K562 (cell line): ENCODE measurements at regions not wholly inside any gene's neighbourhood (a gene's known extent, or its start where the extent isn't known, plus 50 kb on each side); places are given as distances from the start of the nearest gene placed in this dataset.
"Not testable (repeated sequence)": the region's sequence is repeated elsewhere in the genome, so short reads cannot be mapped to it uniquely, and the experiment has no call there.

Source experiments
- ATAC-seq: fragments of 200-7000 bp; cut with Tn5 transposase; 3 replicates; pipeline ENCODE4 v1.9.1; 2020; ENCODE audit warnings: moderate library complexity
- BruUV-seq: library from RNA; stranded (reverse); fragments of 400-500 nt; replicated peaks from 2 replicates; lab custom pipeline; 2021; lab: Mats Ljungman, UMichigan
- CTCF ChIA-PET: fragments of 300-600 bp; formaldehyde crosslinking; extraction: SDS; loops from one replicate; lab custom pipeline; 2021; ENCODE audit warnings: low intra/inter-chr PET ratio; lab: Yijun Ruan, JAX
- POLR2A ChIA-PET: fragments of 300-600, 350-650 bp; sonication (Branson Sonifier 250); formaldehyde crosslinking; extraction: SDS; loops from one replicate; lab custom pipeline; 2021; ENCODE audit warnings: antibody characterized with exemption, inconsistent platforms; lab: Yijun Ruan, JAX
- DNase-seq, 4 experiments: peaks; one replicate each; pipeline versions ENCODE4 v3.0.0 to v3.0.0-alpha.2; 2011 to 2018; ENCODE audit warnings: low spot score in 3 of 4, mixed read lengths in 3 of 4; ENCODE audit errors: extremely low read depth in 1 of 4
- FAIRE-seq: peaks from 2 replicates; lab custom pipeline; 2011; peaks lifted over from hg19 to GRCh38; lab: Jason Lieb, UNC
- H2AFZ ChIP-seq: 2 replicates; pipeline ENCODE4 v1.6.0; 2011; ENCODE audit warnings: low read depth, low read length, control low read depth, inconsistent platforms
- H3K27ac ChIP-seq: fragments of 200-600 bp; 3 replicates; pipeline ENCODE4 v1.8.0; 2011; ENCODE audit warnings: low read depth, mild to moderate bottlenecking, control low read depth, inconsistent platforms, low read length, moderate library complexity, mixed read lengths; ENCODE audit errors: extremely low read depth
- H3K27me3 ChIP-seq, 2 experiments: fragments of 300-600 bp in 1 of 2; 2 replicates in 1 of 2; 3 replicates in 1 of 2; pipeline versions ENCODE4 v1.6.0 to v1.8.0; 2011; ENCODE audit warnings: inconsistent platforms in 2 of 2, low read length in 2 of 2, mild to moderate bottlenecking in 1 of 2, mixed read lengths in 1 of 2, moderate library complexity in 1 of 2; ENCODE audit not compliant: control insufficient read depth in 2 of 2, insufficient read depth in 2 of 2
- H3K36me3 ChIP-seq: fragments of 300-600 bp; 3 replicates; pipeline ENCODE4 v1.8.0; 2011; ENCODE audit warnings: mild to moderate bottlenecking, low read length, inconsistent platforms; ENCODE audit not compliant: control insufficient read depth, insufficient read depth
- H3K4me1 ChIP-seq, 2 experiments: fragments of 200-600 bp in 1 of 2; replicated peaks in 1 of 2; 2 replicates in 1 of 2; 3 replicates in 1 of 2; pipeline versions ENCODE4 v1.5.1 to v1.8.0; 2011; ENCODE audit warnings: inconsistent platforms in 2 of 2, low read length in 2 of 2, mild to moderate bottlenecking in 1 of 2, mixed read lengths in 1 of 2, moderate library complexity in 1 of 2; ENCODE audit not compliant: control insufficient read depth in 2 of 2, insufficient read depth in 2 of 2
- H3K4me2 ChIP-seq: 2 replicates; pipeline ENCODE4 v1.6.1; 2011; ENCODE audit warnings: low read length, control low read depth, inconsistent platforms, mixed read lengths; ENCODE audit not compliant: insufficient read depth
- H3K4me3 ChIP-seq: fragments of 200-600 bp; sonication (generic), shearing (Covaris generic); 2 replicates; pipeline ENCODE4 v1.5.1; 2016; ENCODE audit warnings: control low read depth, inconsistent platforms
- H3K79me2 ChIP-seq: fragments of 200-600 bp; 3 replicates; pipeline ENCODE4 v1.8.0; 2011; ENCODE audit warnings: low read length, inconsistent platforms; ENCODE audit not compliant: control insufficient read depth, insufficient read depth
- H3K9ac ChIP-seq, 2 experiments: 2 replicates each; pipeline versions ENCODE4 v1.6.0 to v1.6.1; 2011; ENCODE audit warnings: low read depth in 2 of 2, low read length in 2 of 2, control low read depth in 1 of 2, inconsistent platforms in 1 of 2, mild to moderate bottlenecking in 1 of 2, mixed read lengths in 1 of 2; ENCODE audit not compliant: insufficient read depth in 1 of 2
- H3K9me1 ChIP-seq: one replicate; pipeline ENCODE4 v1.6.0; 2011; ENCODE audit warnings: inconsistent platforms, mild to moderate bottlenecking, low read length, moderate library complexity; ENCODE audit not compliant: control insufficient read depth, insufficient read depth
- H3K9me3 ChIP-seq: replicated peaks from 2 replicates; pipeline ENCODE4 v1.5.1; 2011; ENCODE audit warnings: low read depth, low read length, inconsistent platforms; ENCODE audit not compliant: control insufficient read depth, insufficient read depth
- H4K20me1 ChIP-seq: replicated peaks from 2 replicates; pipeline ENCODE4 v1.6.1; 2011; ENCODE audit warnings: low read length, inconsistent platforms, mixed read lengths; ENCODE audit not compliant: control insufficient read depth, insufficient read depth
- NCOR1 ChIP-seq: fragments of 450-650 bp; IDR thresholded peaks from 2 replicates; pipeline ENCODE4 v1.6.1; 2016; ENCODE audit warnings: mild to moderate bottlenecking, moderate library complexity
- WGBS: fragments of 100-300 bp; shearing (Covaris generic); methylation state at CpG from one replicate; pipeline ENCODE4 v1.1.6; 2016; ENCODE audit warnings: low coverage, mixed read lengths; ENCODE audit not compliant: insufficient coverage; ENCODE audit errors: missing lambda C conversion rate; 5-methylcytosine and 5-hydroxymethylcytosine counted together
- in situ Hi-C: fragments of 300-500 bp; cut with MboI; formaldehyde crosslinking; loops from 4 replicates; pipeline ENCODE4 v1.15.0; 2018; ENCODE audit warnings: inconsistent platforms, mixed read lengths
- intact Hi-C: fragments of 100-400 bp; cut with micrococcal nuclease; formaldehyde crosslinking; loops from 2 replicates; pipeline ENCODE4 v1.14.2; 2022
- TF ChIP-seq, protein P1 (sequence below), 2 experiments: fragments of 450-650 bp; formaldehyde crosslinking in 1 of 2; IDR thresholded peaks; 2 replicates each; pipeline versions ENCODE4 v1.4.0 to v1.6.1; 2014 to 2020; ENCODE audit warnings: mild to moderate bottlenecking in 2 of 2, borderline replicate concordance in 1 of 2, low read depth in 1 of 2

DNA sequence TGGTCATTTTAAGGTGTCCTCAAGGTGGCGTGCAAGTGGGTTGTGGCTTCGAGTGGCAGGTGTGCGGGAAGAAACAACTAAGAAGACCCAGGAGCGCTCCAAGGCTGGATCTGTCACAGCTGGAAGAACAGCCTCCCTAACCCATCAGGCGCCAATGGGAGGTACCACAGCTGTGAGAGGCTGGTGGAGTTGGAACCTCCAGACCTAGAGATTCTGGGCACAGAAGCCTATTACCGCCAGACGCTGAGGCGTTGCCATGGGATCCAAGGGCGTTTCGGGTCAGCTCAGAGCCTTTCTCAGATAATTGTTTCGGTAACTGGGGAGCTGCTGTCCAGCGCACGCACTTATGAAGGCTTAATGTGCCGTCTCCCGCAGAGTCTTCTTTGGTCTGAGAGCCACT is 156.7 kb upstream of the ZNG1E start (continued):
- TF ChIP-seq, protein P1, sequence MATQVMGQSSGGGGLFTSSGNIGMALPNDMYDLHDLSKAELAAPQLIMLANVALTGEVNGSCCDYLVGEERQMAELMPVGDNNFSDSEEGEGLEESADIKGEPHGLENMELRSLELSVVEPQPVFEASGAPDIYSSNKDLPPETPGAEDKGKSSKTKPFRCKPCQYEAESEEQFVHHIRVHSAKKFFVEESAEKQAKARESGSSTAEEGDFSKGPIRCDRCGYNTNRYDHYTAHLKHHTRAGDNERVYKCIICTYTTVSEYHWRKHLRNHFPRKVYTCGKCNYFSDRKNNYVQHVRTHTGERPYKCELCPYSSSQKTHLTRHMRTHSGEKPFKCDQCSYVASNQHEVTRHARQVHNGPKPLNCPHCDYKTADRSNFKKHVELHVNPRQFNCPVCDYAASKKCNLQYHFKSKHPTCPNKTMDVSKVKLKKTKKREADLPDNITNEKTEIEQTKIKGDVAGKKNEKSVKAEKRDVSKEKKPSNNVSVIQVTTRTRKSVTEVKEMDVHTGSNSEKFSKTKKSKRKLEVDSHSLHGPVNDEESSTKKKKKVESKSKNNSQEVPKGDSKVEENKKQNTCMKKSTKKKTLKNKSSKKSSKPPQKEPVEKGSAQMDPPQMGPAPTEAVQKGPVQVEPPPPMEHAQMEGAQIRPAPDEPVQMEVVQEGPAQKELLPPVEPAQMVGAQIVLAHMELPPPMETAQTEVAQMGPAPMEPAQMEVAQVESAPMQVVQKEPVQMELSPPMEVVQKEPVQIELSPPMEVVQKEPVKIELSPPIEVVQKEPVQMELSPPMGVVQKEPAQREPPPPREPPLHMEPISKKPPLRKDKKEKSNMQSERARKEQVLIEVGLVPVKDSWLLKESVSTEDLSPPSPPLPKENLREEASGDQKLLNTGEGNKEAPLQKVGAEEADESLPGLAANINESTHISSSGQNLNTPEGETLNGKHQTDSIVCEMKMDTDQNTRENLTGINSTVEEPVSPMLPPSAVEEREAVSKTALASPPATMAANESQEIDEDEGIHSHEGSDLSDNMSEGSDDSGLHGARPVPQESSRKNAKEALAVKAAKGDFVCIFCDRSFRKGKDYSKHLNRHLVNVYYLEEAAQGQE (IDR thresholded peaks at IDR 0.05; ENCODE audit: borderline replicate concordance): peak; percentile 58
- TF ChIP-seq, protein P1 (CRISPR knock-in tag; IDR thresholded peaks at IDR 0.05; ENCODE audit: low read depth): not testable (repeated sequence)
- 0 out of 2 replicates have a peak, but pooled peaks have one; percentile 12 for TF ChIP-seq NCOR1

DNA sequence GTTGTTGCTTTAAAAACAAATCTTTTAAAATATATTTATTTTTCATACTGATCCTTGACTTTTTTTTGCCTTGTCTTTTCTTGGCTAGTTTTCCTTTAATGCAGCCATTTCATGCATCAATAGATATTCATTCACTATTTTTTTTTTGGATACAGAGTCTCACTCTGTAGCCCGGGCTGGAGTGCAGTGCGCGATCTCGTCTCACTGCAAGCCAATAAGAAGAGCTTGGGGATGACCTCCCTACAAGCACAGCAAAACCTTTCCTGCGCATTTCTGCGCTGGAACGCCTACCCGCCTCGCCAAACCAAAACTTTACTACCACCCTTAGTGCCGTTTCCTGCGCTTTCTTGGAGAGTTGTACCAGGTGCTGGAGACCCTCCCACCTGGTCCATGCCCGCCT is 161.3 kb upstream of the ZNG1E start:
- H3K36me3 ChIP-seq, H3K27me3 ChIP-seq, H3K9ac ChIP-seq, CTCF ChIA-PET, BruUV-seq, H3K9me3 ChIP-seq, POLR2A ChIA-PET, H3K79me2 ChIP-seq, H3K27ac ChIP-seq, H3K4me2 ChIP-seq, intact Hi-C loops, DNase-seq, H2AFZ ChIP-seq, H3K9me1 ChIP-seq, H3K4me1 ChIP-seq, H3K4me3 ChIP-seq, ATAC-seq, in situ Hi-C loops, H4K20me1 ChIP-seq, FAIRE-seq: not testable (repeated sequence)
- WGBS: 77% methylated on average over 5 of the region's 12 CpGs

DNA sequence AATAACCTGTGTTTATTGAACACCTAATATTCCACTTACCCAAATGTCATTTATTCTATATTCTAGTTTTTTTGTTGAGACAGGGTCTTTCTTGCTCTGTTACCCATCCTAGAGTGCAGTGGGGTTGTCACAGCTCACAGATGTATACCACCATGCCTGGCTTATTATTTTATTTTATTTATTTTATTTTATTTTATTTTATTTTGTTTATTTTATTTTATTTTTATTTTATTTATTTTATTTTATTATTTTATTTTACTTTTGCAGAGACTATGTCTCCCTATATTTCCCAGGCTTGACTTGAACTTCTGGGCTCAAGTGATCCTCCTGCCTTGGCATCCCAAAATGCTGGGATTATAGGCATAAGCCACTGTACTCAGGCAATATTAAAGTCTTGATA is 167.8 kb upstream of the ZNG1E start:
- H3K9me1 ChIP-seq, H2AFZ ChIP-seq, intact Hi-C loops, H3K9ac ChIP-seq, H3K79me2 ChIP-seq, H3K27ac ChIP-seq, DNase-seq, POLR2A ChIA-PET, in situ Hi-C loops, H3K4me3 ChIP-seq, CTCF ChIA-PET, H3K4me2 ChIP-seq, FAIRE-seq, H4K20me1 ChIP-seq, ATAC-seq, H3K9me3 ChIP-seq, H3K4me1 ChIP-seq, H3K27me3 ChIP-seq, BruUV-seq, H3K36me3 ChIP-seq: not testable (repeated sequence)
